Glutamatergic neuron (in vitro differentiated cells): ENCODE measurements at regions not wholly inside any gene's neighbourhood (a gene's known extent, or its start where the extent isn't known, plus 50 kb on each side); places are given as distances from the start of the nearest gene placed in this dataset.

Source experiments
- DNase-seq: peaks from one replicate; pipeline ENCODE4 v3.0.0; 2022
- H3K27ac Mint-ChIP-seq: one replicate; pipeline ENCODE4 v1.8.0; 2020; ENCODE audit warnings: mild to moderate bottlenecking, mixed read lengths, inconsistent platforms; ENCODE audit not compliant: unreplicated experiment
- H3K27me3 Mint-ChIP-seq: one replicate; pipeline ENCODE4 v1.8.0; 2020; ENCODE audit warnings: mild to moderate bottlenecking, moderate library complexity, mixed read lengths, inconsistent platforms; ENCODE audit not compliant: unreplicated experiment
- H3K36me3 Mint-ChIP-seq: one replicate; pipeline ENCODE4 v1.8.0; 2020; ENCODE audit warnings: mild to moderate bottlenecking, mixed read lengths, inconsistent platforms; ENCODE audit not compliant: unreplicated experiment
- H3K4me1 Mint-ChIP-seq: one replicate; pipeline ENCODE4 v1.8.0; 2020; ENCODE audit warnings: mild to moderate bottlenecking, low read depth, mixed read lengths, inconsistent platforms; ENCODE audit not compliant: unreplicated experiment
- H3K4me3 Mint-ChIP-seq: one replicate; pipeline ENCODE4 v1.8.0; 2020; ENCODE audit warnings: mild to moderate bottlenecking, mixed read lengths, inconsistent platforms; ENCODE audit not compliant: unreplicated experiment
- H3K9me3 Mint-ChIP-seq: one replicate; pipeline ENCODE4 v1.8.0; 2020; ENCODE audit warnings: mild to moderate bottlenecking, moderate library complexity, mixed read lengths, inconsistent platforms; ENCODE audit not compliant: unreplicated experiment
- CTCF ChIP-seq: fragments of 200-600 bp; sonication (generic); IDR thresholded peaks from one replicate; pipeline ENCODE4 v1.5.0; 2021; ENCODE audit not compliant: partially characterized antibody, unreplicated experiment

- Mint-ChIP-seq H3K9me3 (peaks cover 13% of the 10 kb centered on the region), H3K4me1 (peaks cover 27% of the 10 kb centered on the region), H3K27ac (no peak overlapping the region), H3K36me3 (peaks cover 15% of the 10 kb centered on the region), H3K4me3 (no peak overlapping the region), H3K27me3 (peaks cover 13% of the 10 kb centered on the region)
- no peak for TF ChIP-seq CTCF
- DNase-seq: no peak
These were observed 136.9 kb downstream of the BARX1 start for GRCh38 chr9:93818237-93818636.

DNA sequence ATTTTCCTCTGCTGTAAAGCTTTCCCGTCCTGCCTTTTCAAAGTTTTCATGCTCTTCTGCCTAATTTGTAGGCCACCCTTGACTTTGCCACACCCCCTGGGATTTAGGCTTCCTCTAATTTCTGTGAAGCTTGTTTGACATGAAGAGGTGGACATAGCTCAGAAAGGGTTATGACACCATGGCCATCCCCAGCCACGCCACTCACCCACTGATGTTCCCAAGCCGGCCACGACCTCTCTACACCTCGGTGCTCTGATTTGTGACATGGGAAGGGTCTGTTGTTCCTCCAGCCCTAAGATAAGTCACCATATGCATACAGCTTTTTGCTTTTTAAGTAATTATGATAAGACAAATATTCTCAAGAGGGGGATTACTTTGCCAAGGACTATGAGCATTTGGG lies 139.5 kb downstream of the BARX1 start:
- peak overlapping the region; percentile 56 for H3K27ac Mint-ChIP-seq
- peaks cover 13% of the 10 kb centered on the region for H3K9me3 Mint-ChIP-seq
- no peak for TF ChIP-seq CTCF
- peaks cover 11% of the 10 kb centered on the region for H3K27me3 Mint-ChIP-seq
- H3K4me3 Mint-ChIP-seq: no peak overlapping the region
- no peaks in the 10 kb centered on the region for H3K36me3 Mint-ChIP-seq
- DNase-seq: no peak
- H3K4me1 Mint-ChIP-seq: peaks cover 29% of the 10 kb centered on the region

GRCh38 chr9:93815135-93815534 lies 140.0 kb downstream of the BARX1 start:
- H3K27ac Mint-ChIP-seq: peak overlapping the region; percentile 97
- no peaks in the 10 kb centered on the region for H3K36me3 Mint-ChIP-seq
- H3K4me3 Mint-ChIP-seq: no peak overlapping the region
- H3K4me1 Mint-ChIP-seq: peaks cover 29% of the 10 kb centered on the region
- peaks cover 13% of the 10 kb centered on the region for H3K9me3 Mint-ChIP-seq
- DNase-seq: no peak
- TF ChIP-seq CTCF: no peak
- peaks cover 11% of the 10 kb centered on the region for H3K27me3 Mint-ChIP-seq

GRCh38 chr9:93814077-93814956 lies 140.8 kb downstream of the BARX1 start:
- H3K4me3 Mint-ChIP-seq: peak overlapping the region; percentile 64
- DNase-seq: peak; percentile 72
- H3K27ac Mint-ChIP-seq: peak overlapping the region; percentile 97

More at GRCh38 chr9:93814077-93814956, 140.8 kb downstream of the BARX1 start:
- H3K27me3 Mint-ChIP-seq: peaks cover 11% of the 10 kb centered on the region
- peaks cover 29% of the 10 kb centered on the region for H3K4me1 Mint-ChIP-seq
- TF ChIP-seq CTCF: no peak
- peaks cover 13% of the 10 kb centered on the region for H3K9me3 Mint-ChIP-seq
- no peaks in the 10 kb centered on the region for H3K36me3 Mint-ChIP-seq
